Astrocyte of the spinal cord (primary cell): ENCODE measurements at regions not wholly inside any gene's neighbourhood (a gene's known extent, or its start where the extent isn't known, plus 50 kb on each side); places are given as distances from the start of the nearest gene placed in this dataset.

Experiments used
- DNase-seq: peaks from one replicate; pipeline ENCODE4 v3.0.0; 2011; ENCODE audit warnings: low read depth, low spot score
- H3K4me3 ChIP-seq: 2 replicates; pipeline ENCODE4 v1.5.1; 2011; ENCODE audit warnings: low read depth, mild to moderate bottlenecking, low read length, moderate library complexity
- CTCF ChIP-seq: IDR thresholded peaks from 2 replicates; pipeline ENCODE4 v1.5.1; 2012; ENCODE audit warnings: low read depth, mild to moderate bottlenecking, low read length, inconsistent platforms
- in situ Hi-C: cut with HindIII; loops from 2 replicates; pipeline ENCODE4 v1.10.0; 2017; ENCODE audit warnings: low sequenced_read_pairs

- no peak overlapping the region for H3K4me3 ChIP-seq
- TF ChIP-seq CTCF = no peak
- in situ Hi-C loops = no loop called here
- no peak for DNase-seq
These were observed 344.1 kb upstream of the NXPH2 start for GRCh38 chr2:139124271-139124670.

- no peak for DNase-seq
- in situ Hi-C loops = no loop called here
- no peak for TF ChIP-seq CTCF
- H3K4me3 ChIP-seq = no peak overlapping the region
These were observed 343.6 kb upstream of the NXPH2 start for GRCh38 chr2:139123795-139124194.

GRCh38 chr2:139122711-139123158, 342.5 kb upstream of the NXPH2 start:
- in situ Hi-C loops = no loop called here
- peak; percentile 89 for DNase-seq
- TF ChIP-seq CTCF = no peak
- no peak overlapping the region for H3K4me3 ChIP-seq

- no peak for TF ChIP-seq CTCF
- no peak overlapping the region for H3K4me3 ChIP-seq
- in situ Hi-C loops = no loop called here
- peak; percentile 42 for DNase-seq
These were observed 319.5 kb upstream of the NXPH2 start for GRCh38 chr2:139099721-139100120.

- in situ Hi-C loops = no loop called here
- DNase-seq = no peak
- no peak for TF ChIP-seq CTCF
- no peak overlapping the region for H3K4me3 ChIP-seq
These were observed 318.8 kb upstream of the NXPH2 start for GRCh38 chr2:139098961-139099360.

GRCh38 chr2:139083121-139083520, 302.9 kb upstream of the NXPH2 start:
- no peak for TF ChIP-seq CTCF
- DNase-seq = no peak
- in situ Hi-C loops = no loop called here
- no peak overlapping the region for H3K4me3 ChIP-seq

GRCh38 chr2:139080244-139080643, 300.1 kb upstream of the NXPH2 start:
- H3K4me3 ChIP-seq = no peak overlapping the region
- peak; percentile 23 for DNase-seq
- TF ChIP-seq CTCF = no peak
- in situ Hi-C loops = no loop called here
